ENCODE measurements at regions not wholly inside any gene's neighbourhood (a gene's known extent, or its start where the extent isn't known, plus 50 kb on each side); places are given as distances from the start of the nearest gene placed in this dataset.

- TF ChIP-seq, protein P1, sequence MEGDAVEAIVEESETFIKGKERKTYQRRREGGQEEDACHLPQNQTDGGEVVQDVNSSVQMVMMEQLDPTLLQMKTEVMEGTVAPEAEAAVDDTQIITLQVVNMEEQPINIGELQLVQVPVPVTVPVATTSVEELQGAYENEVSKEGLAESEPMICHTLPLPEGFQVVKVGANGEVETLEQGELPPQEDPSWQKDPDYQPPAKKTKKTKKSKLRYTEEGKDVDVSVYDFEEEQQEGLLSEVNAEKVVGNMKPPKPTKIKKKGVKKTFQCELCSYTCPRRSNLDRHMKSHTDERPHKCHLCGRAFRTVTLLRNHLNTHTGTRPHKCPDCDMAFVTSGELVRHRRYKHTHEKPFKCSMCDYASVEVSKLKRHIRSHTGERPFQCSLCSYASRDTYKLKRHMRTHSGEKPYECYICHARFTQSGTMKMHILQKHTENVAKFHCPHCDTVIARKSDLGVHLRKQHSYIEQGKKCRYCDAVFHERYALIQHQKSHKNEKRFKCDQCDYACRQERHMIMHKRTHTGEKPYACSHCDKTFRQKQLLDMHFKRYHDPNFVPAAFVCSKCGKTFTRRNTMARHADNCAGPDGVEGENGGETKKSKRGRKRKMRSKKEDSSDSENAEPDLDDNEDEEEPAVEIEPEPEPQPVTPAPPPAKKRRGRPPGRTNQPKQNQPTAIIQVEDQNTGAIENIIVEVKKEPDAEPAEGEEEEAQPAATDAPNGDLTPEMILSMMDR (IDR thresholded peaks at IDR 0.05; ENCODE audit: extremely low read depth in 1 of 2, insufficient read depth in 1 of 2, low read depth in 1 of 2, low read length in 2 of 2), result no peak
- TF ChIP-seq POLR2A (IDR thresholded peaks at IDR 0.05; ENCODE audit: low read depth, low read length) (no peak), POLR2AphosphoS5 (IDR thresholded peaks at IDR 0.05; ENCODE audit: insufficient read depth, low read depth, low read length) (no peak), MAX (IDR thresholded peaks at IDR 0.05; ENCODE audit: insufficient read depth, insufficient read length) (no peak), EZH2 (IDR thresholded peaks at IDR 0.05; ENCODE audit: borderline replicate concordance, low read depth, low read length, severe bottlenecking) (no peak)
Measured at GRCh38 chr9:13491493-13492424, 212.3 kb upstream of the MPDZ start.

Measured in endothelial cell of umbilical vein (primary cell).